Neural progenitor cell (in vitro differentiated cells): ENCODE measurements at regions not wholly inside any gene's neighbourhood (a gene's known extent, or its start where the extent isn't known, plus 50 kb on each side); places are given as distances from the start of the nearest gene placed in this dataset.

Experiments used
- CTCF ChIP-seq: fragments of 200-600 bp; sonication (generic); IDR thresholded peaks from 2 replicates; pipeline ENCODE4 v1.5.1; 2017; ENCODE audit warnings: antibody characterized with exemption, mild to moderate bottlenecking
- EZH2 ChIP-seq: fragments of 200-600 bp; sonication (generic); IDR thresholded peaks from 2 replicates; pipeline ENCODE4 v1.6.1; 2017; ENCODE audit warnings: antibody characterized with exemption, mild to moderate bottlenecking, moderate library complexity
- EZH2phosphoT487 ChIP-seq: fragments of 200-600 bp; sonication (generic); IDR thresholded peaks from 2 replicates; pipeline ENCODE4 v1.6.1; 2017; ENCODE audit warnings: antibody characterized with exemption

- no peak for TF ChIP-seq CTCF
- no peak for TF ChIP-seq EZH2
- TF ChIP-seq EZH2phosphoT487 = no peak
These were observed 1133.8 kb downstream of the TECRL start for GRCh38 chr4:63275491-63275890.
